ENCODE measurements at regions not wholly inside any gene's neighbourhood (a gene's known extent, or its start where the extent isn't known, plus 50 kb on each side); places are given as distances from the start of the nearest gene placed in this dataset.

GRCh38 chr5:82560561-82560960 is 282.4 kb upstream of the RPS23 start:
- TF ChIP-seq CTCF (conservative IDR thresholded peaks at IDR 0.05; ENCODE audit: low read length) (no peak), EZH2phosphoT487 (IDR thresholded peaks at IDR 0.05; ENCODE audit: borderline replicate concordance) (no peak)

Data from Loucy (cell line).